Dermis blood vessel endothelial cell (primary cell): ENCODE measurements at regions not wholly inside any gene's neighbourhood (a gene's known extent, or its start where the extent isn't known, plus 50 kb on each side); places are given as distances from the start of the nearest gene placed in this dataset.

ENCODE experiments used
- DNase-seq: peaks from one replicate; pipeline ENCODE4 v3.0.0; 2010

- no peak for DNase-seq
These were observed 57.2 kb downstream of the C16orf82 start for GRCh38 chr16:27123795-27124409.

DNA sequence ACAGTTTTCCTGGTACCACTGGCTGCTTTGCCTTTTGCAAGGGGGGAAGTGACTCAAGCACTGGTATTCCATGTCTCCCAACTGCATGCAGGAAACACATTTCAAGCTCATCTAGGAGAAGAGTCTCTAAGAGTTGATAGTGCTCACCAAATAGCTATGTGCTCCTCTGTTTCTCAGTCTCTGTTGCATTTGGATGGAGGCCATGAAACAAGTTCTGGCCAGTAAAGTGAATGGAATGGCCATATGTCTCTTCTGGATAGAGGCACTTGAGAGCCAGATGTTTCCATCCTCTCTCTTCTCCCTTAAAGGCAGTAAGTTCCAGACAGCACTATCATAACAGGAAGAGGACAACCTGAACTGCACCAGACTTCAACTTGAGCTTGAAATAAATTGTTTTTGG, 60.6 kb downstream of the C16orf82 start:
- peak; percentile 7 for DNase-seq

DNA sequence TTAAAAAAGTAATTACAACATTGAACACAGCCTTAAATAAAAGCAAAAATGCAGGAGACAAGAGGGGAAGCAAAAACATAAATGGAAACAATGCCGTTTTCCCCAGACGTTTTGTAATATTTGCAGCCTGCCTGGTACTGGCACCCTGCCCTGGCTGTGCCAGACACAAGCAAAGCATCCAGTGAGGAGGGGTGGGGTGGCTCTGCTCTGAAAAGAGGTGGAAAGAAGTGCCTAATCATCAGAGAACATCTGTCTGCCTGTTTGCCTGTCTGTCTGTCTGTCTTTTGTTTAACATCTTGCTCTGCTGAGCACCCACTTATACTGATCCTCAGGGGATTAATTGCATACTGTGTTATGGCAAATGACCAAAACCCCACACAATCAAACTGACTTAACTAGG, 62.7 kb downstream of the C16orf82 start:
- DNase-seq = no peak

- no peak for DNase-seq
These were observed 65.1 kb upstream of the KDM8 start for GRCh38 chr16:27138257-27138656.

- DNase-seq = no peak
These were observed 57.7 kb upstream of the KDM8 start for GRCh38 chr16:27145630-27146029.

GRCh38 chr16:27149986-27150385, 53.3 kb upstream of the KDM8 start:
- DNase-seq = no peak

- DNase-seq = no peak
These were observed 51.2 kb upstream of the KDM8 start for GRCh38 chr16:27152121-27152520.

DNA sequence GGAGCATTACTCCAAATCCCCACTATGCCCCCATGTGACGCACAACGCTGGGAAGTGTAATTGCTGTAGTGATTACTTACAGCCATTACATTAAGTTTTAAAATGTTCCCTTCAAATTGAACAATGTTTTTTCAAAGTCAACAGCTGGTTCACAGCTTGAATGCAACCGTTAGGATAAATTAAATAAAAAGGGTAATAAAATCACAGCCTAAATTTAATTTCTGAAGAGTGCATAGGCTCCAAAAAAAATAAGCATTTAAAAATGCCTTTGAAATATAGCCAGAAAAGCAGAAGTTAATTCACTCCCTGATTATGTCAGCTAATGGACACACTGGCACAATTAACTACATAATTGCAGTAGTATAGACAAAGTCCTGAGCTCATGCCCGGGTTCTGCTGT, 50.5 kb upstream of the KDM8 start:
- no peak for DNase-seq
